H9 (cell line): ENCODE measurements at regions not wholly inside any gene's neighbourhood (a gene's known extent, or its start where the extent isn't known, plus 50 kb on each side); places are given as distances from the start of the nearest gene placed in this dataset.

ENCODE experiments used
- DNase-seq: peaks from one replicate; pipeline ENCODE4 v3.0.0-alpha.2; 2017
- H2AFZ ChIP-seq: one replicate; pipeline ENCODE4 v1.6.1; 2013; ENCODE audit warnings: mild to moderate bottlenecking, low read length, control low read depth, moderate library complexity
- H2AK5ac ChIP-seq: 2 replicates; pipeline ENCODE4 v1.6.1; 2013; ENCODE audit warnings: low read length, control low read depth, mixed read lengths; ENCODE audit not compliant: insufficient read length
- H2BK120ac ChIP-seq: one replicate; pipeline ENCODE4 v1.6.1; 2013; ENCODE audit warnings: low read depth, mild to moderate bottlenecking, low read length, control low read depth, inconsistent platforms; ENCODE audit not compliant: poor library complexity, severe bottlenecking
- H2BK12ac ChIP-seq: 2 replicates; pipeline ENCODE4 v1.6.1; 2013; ENCODE audit warnings: low read length, control low read depth, mixed read lengths, low read depth; ENCODE audit not compliant: insufficient read length
- H2BK15ac ChIP-seq: 2 replicates; pipeline ENCODE4 v1.6.1; 2013; ENCODE audit warnings: low read depth, low read length, control low read depth
- H2BK20ac ChIP-seq: one replicate; pipeline ENCODE4 v1.6.1; 2013; ENCODE audit warnings: low read depth, mild to moderate bottlenecking, low read length, control low read depth, inconsistent platforms; ENCODE audit not compliant: poor library complexity, severe bottlenecking
- H2BK5ac ChIP-seq: 2 replicates; pipeline ENCODE4 v1.6.1; 2013; ENCODE audit warnings: low read length, control low read depth, mixed read lengths; ENCODE audit not compliant: insufficient read length
- H3K14ac ChIP-seq: 2 replicates; pipeline ENCODE4 v1.6.1; 2013; ENCODE audit warnings: low read length, control low read depth; ENCODE audit not compliant: insufficient read depth
- H3K18ac ChIP-seq: 2 replicates; pipeline ENCODE4 v1.6.1; 2013; ENCODE audit warnings: low read depth, mild to moderate bottlenecking, mixed read lengths, low read length, control low read depth; ENCODE audit not compliant: insufficient read length
- H3K23ac ChIP-seq: 2 replicates; pipeline ENCODE4 v1.6.1; 2013; ENCODE audit warnings: low read length, control low read depth, mixed read lengths, low read depth; ENCODE audit not compliant: insufficient read length
- H3K23me2 ChIP-seq: 2 replicates; pipeline ENCODE4 v1.6.1; 2013; ENCODE audit warnings: low read depth, mild to moderate bottlenecking, mixed read lengths, low read length, control low read depth; ENCODE audit not compliant: insufficient read length, poor library complexity, severe bottlenecking
- H3K27ac ChIP-seq: 2 replicates; pipeline ENCODE4 v1.5.1; 2013; ENCODE audit warnings: low read length, control low read depth, mixed read lengths, low read depth; ENCODE audit not compliant: insufficient read length
- H3K27me3 ChIP-seq: 2 replicates; pipeline ENCODE4 v1.6.1; 2013; ENCODE audit warnings: low read length, control low read depth, inconsistent platforms; ENCODE audit not compliant: insufficient read depth
- H3K4ac ChIP-seq: 2 replicates; pipeline ENCODE4 v1.6.1; 2013; ENCODE audit warnings: low read depth, mild to moderate bottlenecking, control low read depth, inconsistent platforms, low read length, moderate library complexity
- H3K4me1 ChIP-seq: 2 replicates; pipeline ENCODE4 v1.6.1; 2013; ENCODE audit warnings: low read length, control low read depth, inconsistent platforms; ENCODE audit not compliant: insufficient read depth
- H3K4me2 ChIP-seq: 2 replicates; pipeline ENCODE4 v1.6.1; 2013; ENCODE audit warnings: low read length, control low read depth, mixed read lengths; ENCODE audit not compliant: insufficient read length, insufficient read depth
- H3K56ac ChIP-seq: 2 replicates; pipeline ENCODE4 v1.6.1; 2013; ENCODE audit warnings: low read depth, mild to moderate bottlenecking, mixed read lengths, low read length, control low read depth; ENCODE audit not compliant: insufficient read length
- H3K79me1 ChIP-seq: 2 replicates; pipeline ENCODE4 v1.6.1; 2013; ENCODE audit warnings: low read depth, mild to moderate bottlenecking, moderate library complexity, low read length, control low read depth, inconsistent platforms; ENCODE audit not compliant: insufficient read depth, poor library complexity, severe bottlenecking
- H3K79me2 ChIP-seq: 2 replicates; pipeline ENCODE4 v1.6.1; 2013; ENCODE audit warnings: low read length, control low read depth, inconsistent platforms; ENCODE audit not compliant: insufficient read depth
- H3K9ac ChIP-seq: 2 replicates; pipeline ENCODE4 v1.6.1; 2013; ENCODE audit warnings: low read length, control low read depth, mixed read lengths; ENCODE audit not compliant: insufficient read length; ENCODE audit errors: extremely low read depth
- H3K9me3 ChIP-seq: one replicate; pipeline ENCODE4 v1.6.1; 2013; ENCODE audit warnings: low read depth, low read length, inconsistent platforms; ENCODE audit not compliant: control insufficient read depth
- H3T11ph ChIP-seq: one replicate; pipeline ENCODE4 v1.6.1; 2013; ENCODE audit warnings: mild to moderate bottlenecking, low read length, control low read depth, inconsistent platforms
- H4K20me1 ChIP-seq: one replicate; pipeline ENCODE4 v1.6.1; 2013; ENCODE audit not compliant: control insufficient read depth, insufficient read length, insufficient read depth
- H4K5ac ChIP-seq: 2 replicates; pipeline ENCODE4 v1.6.1; 2013; ENCODE audit warnings: low read depth, mild to moderate bottlenecking, mixed read lengths, low read length, control low read depth; ENCODE audit not compliant: insufficient read length
- H4K8ac ChIP-seq: replicated peaks from 2 replicates; pipeline ENCODE4 v1.6.1; 2013; ENCODE audit warnings: low read length, control low read depth, mixed read lengths, low read depth; ENCODE audit not compliant: insufficient read length
- H4K91ac ChIP-seq: 2 replicates; pipeline ENCODE4 v1.6.1; 2013; ENCODE audit warnings: low read depth, mild to moderate bottlenecking, moderate library complexity, mixed read lengths, low read length, control low read depth; ENCODE audit not compliant: insufficient read length
- H3K27ac Mint-ChIP-seq, 3 experiments: 2 replicates in 2 of 3; 3 replicates in 1 of 3; pipeline ENCODE4 v1.8.0; 2020 to 2021; ENCODE audit warnings: mixed read lengths in 3 of 3, mild to moderate bottlenecking in 1 of 3, moderate library complexity in 1 of 3
- H3K27me3 Mint-ChIP-seq: 2 replicates; pipeline ENCODE4 v1.8.0; 2021; ENCODE audit warnings: low read depth, mild to moderate bottlenecking, moderate library complexity, mixed read lengths
- H3K36me3 Mint-ChIP-seq, 3 experiments: 2 replicates in 2 of 3; 3 replicates in 1 of 3; pipeline ENCODE4 v1.8.0; 2020 to 2021; ENCODE audit warnings: low read depth in 3 of 3, mixed read lengths in 3 of 3; ENCODE audit not compliant: insufficient read depth in 1 of 3
- H3K4me1 Mint-ChIP-seq, 2 experiments: 2 replicates each; pipeline ENCODE4 v1.8.0; 2020; ENCODE audit warnings: mixed read lengths in 2 of 2
- H3K4me3 Mint-ChIP-seq, 2 experiments: 2 replicates in 1 of 2; 3 replicates in 1 of 2; pipeline ENCODE4 v1.8.0; 2020 to 2021; ENCODE audit warnings: mild to moderate bottlenecking in 2 of 2, mixed read lengths in 2 of 2, moderate library complexity in 1 of 2
- H3K9me3 Mint-ChIP-seq, 2 experiments: 2 replicates in 1 of 2; 3 replicates in 1 of 2; pipeline ENCODE4 v1.8.0; 2020; ENCODE audit warnings: mild to moderate bottlenecking in 2 of 2, mixed read lengths in 2 of 2, moderate library complexity in 1 of 2
- CTCF ChIP-seq: fragments of 200-600 bp; sonication (generic); conservative IDR thresholded peaks from 3 replicates; pipeline ENCODE4 v1.8.0; 2021; ENCODE audit warnings: antibody characterized with exemption, mild to moderate bottlenecking
- WGBS: extraction: QIAGEN DNeasy Blood & Tissue Kit; methylation state at CpG from one replicate; pipeline ENCODE4 v1.1.7; 2013; ENCODE audit warnings: missing lambda C conversion rate, low lambda C conversion rate, mixed read lengths; ENCODE audit not compliant: insufficient read length; ENCODE audit errors: extremely low coverage; 5-methylcytosine and 5-hydroxymethylcytosine counted together

- WGBS: no CpG with 5 or more reads among the region's 6 CpGs
Measured at GRCh38 chr5:174428895-174429294, 295.5 kb upstream of the MSX2 start.

More at GRCh38 chr5:174428895-174429294, 295.5 kb upstream of the MSX2 start:
- Histone ChIP-seq H4K5ac (no peak overlapping the region), H2AK5ac (no peak overlapping the region), H2BK120ac (no peak overlapping the region), H3K18ac (no peak overlapping the region), H4K20me1 (no peaks in the 10 kb centered on the region), H2BK20ac (no peak overlapping the region), H3T11ph (no peak overlapping the region), H3K27ac (no peak overlapping the region), H2BK5ac (no peak overlapping the region), H3K4me2 (no peak overlapping the region), H3K27me3 (no peaks in the 10 kb centered on the region), H3K56ac (no peak overlapping the region), H2AFZ (no peak overlapping the region), H3K23me2 (no peaks in the 10 kb centered on the region), H3K79me1 (no peaks in the 10 kb centered on the region), H3K14ac (no peak overlapping the region), H4K91ac (no peak overlapping the region), H4K8ac (no peak overlapping the region), H3K4ac (no peak overlapping the region), H3K9ac (no peak overlapping the region), H3K9me3 (no peaks in the 10 kb centered on the region), H2BK12ac (no peak overlapping the region), H3K79me2 (no peaks in the 10 kb centered on the region), H3K23ac (no peak overlapping the region), H3K4me1 (no peaks in the 10 kb centered on the region), H2BK15ac (no peak overlapping the region)
- H3K4me1 Mint-ChIP-seq: peaks cover 4 to 5% of the 10 kb centered on the region in 2 experiments; a peak in 2 of 4 replicates
- no peak overlapping the region for H3K4me3 Mint-ChIP-seq
- no peak overlapping the region for H3K27ac Mint-ChIP-seq
- TF ChIP-seq CTCF: no peak
- H3K36me3 Mint-ChIP-seq: no peaks in the 10 kb centered on the region
- no peak for DNase-seq
- peaks cover 6% of the 10 kb centered on the region for H3K27me3 Mint-ChIP-seq
- H3K9me3 Mint-ChIP-seq: no peaks in the 10 kb centered on the region
